ENCODE measurements at regions not wholly inside any gene's neighbourhood (a gene's known extent, or its start where the extent isn't known, plus 50 kb on each side); places are given as distances from the start of the nearest gene placed in this dataset.
A peak's percentile ranks its signal among the peaks of the same experiment; 100 is the strongest.

DNA sequence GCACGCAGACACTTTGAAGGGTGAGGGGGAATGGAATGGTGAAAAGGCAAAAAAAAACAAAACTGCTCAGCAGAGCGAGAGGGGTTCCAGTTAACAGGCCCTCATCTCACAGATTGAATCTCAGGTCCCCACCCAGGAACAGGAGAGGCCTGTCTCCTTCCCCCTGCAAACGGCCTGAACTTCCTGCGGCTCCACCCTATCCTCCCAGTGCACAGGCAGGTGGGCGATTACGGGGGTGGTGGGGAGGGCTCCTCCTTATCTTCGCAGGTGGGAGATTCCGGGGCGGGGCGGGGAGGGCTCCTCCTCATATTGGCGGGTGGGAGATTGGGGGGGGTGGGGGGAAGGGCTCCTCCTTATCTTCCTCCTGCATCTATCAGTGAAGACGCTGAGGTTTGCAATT, 129.0 kb downstream of the SOX4 start:
- no peak for ATAC-seq
- intact Hi-C loops (cut with micrococcal nuclease; ENCODE audit: unreplicated experiment) = no loop called here
- DNase-seq (ENCODE audit: low read depth, low spot score) = no peak
- ChIA-PET POLR2A (no interaction called here), CTCF (no interaction called here)
- Histone ChIP-seq H3K4me1 (ENCODE audit: control insufficient read depth, insufficient read depth, low read length) (peaks cover 3% of the 10 kb centered on the region), H3K36me3 (ENCODE audit: control insufficient read depth, insufficient read depth, low read length) (no peaks in the 10 kb centered on the region), H3K4me3 (ENCODE audit: low read depth in 2 of 2, low read length in 2 of 2) (no peak overlapping the region), H3K27ac (ENCODE audit: low read length) (no peak overlapping the region; the same call in 1 of the 2 replicates), H3K9me3 (ENCODE audit: control insufficient read depth, insufficient read depth, low read depth, low read length) (no peaks in the 10 kb centered on the region), H3K27me3 (ENCODE audit: control insufficient read depth, insufficient read depth, low read length) (no peaks in the 10 kb centered on the region)
- in situ Hi-C loops (cut with HindIII; ENCODE audit: low pct_unique_long_range_greater_than_20kb, low sequenced_read_pairs) = no loop called here
- TF ChIP-seq TCF7L2 (IDR thresholded peaks at IDR 0.05; ENCODE audit: low read depth, low read length) = no peak
- TF ChIP-seq, protein P1, sequence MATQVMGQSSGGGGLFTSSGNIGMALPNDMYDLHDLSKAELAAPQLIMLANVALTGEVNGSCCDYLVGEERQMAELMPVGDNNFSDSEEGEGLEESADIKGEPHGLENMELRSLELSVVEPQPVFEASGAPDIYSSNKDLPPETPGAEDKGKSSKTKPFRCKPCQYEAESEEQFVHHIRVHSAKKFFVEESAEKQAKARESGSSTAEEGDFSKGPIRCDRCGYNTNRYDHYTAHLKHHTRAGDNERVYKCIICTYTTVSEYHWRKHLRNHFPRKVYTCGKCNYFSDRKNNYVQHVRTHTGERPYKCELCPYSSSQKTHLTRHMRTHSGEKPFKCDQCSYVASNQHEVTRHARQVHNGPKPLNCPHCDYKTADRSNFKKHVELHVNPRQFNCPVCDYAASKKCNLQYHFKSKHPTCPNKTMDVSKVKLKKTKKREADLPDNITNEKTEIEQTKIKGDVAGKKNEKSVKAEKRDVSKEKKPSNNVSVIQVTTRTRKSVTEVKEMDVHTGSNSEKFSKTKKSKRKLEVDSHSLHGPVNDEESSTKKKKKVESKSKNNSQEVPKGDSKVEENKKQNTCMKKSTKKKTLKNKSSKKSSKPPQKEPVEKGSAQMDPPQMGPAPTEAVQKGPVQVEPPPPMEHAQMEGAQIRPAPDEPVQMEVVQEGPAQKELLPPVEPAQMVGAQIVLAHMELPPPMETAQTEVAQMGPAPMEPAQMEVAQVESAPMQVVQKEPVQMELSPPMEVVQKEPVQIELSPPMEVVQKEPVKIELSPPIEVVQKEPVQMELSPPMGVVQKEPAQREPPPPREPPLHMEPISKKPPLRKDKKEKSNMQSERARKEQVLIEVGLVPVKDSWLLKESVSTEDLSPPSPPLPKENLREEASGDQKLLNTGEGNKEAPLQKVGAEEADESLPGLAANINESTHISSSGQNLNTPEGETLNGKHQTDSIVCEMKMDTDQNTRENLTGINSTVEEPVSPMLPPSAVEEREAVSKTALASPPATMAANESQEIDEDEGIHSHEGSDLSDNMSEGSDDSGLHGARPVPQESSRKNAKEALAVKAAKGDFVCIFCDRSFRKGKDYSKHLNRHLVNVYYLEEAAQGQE (IDR thresholded peaks at IDR 0.05; ENCODE audit: insufficient read depth in 1 of 2, low read depth in 2 of 2, low read length in 1 of 2) = no peak
- TF ChIP-seq POLR2AphosphoS5 (IDR thresholded peaks at IDR 0.05; ENCODE audit: low read depth, low read length) = no peak
- no peak for TF ChIP-seq SIN3A (IDR thresholded peaks at IDR 0.05; ENCODE audit: borderline replicate concordance, insufficient read depth, low read depth, low read length)
- TF ChIP-seq, protein P2, sequence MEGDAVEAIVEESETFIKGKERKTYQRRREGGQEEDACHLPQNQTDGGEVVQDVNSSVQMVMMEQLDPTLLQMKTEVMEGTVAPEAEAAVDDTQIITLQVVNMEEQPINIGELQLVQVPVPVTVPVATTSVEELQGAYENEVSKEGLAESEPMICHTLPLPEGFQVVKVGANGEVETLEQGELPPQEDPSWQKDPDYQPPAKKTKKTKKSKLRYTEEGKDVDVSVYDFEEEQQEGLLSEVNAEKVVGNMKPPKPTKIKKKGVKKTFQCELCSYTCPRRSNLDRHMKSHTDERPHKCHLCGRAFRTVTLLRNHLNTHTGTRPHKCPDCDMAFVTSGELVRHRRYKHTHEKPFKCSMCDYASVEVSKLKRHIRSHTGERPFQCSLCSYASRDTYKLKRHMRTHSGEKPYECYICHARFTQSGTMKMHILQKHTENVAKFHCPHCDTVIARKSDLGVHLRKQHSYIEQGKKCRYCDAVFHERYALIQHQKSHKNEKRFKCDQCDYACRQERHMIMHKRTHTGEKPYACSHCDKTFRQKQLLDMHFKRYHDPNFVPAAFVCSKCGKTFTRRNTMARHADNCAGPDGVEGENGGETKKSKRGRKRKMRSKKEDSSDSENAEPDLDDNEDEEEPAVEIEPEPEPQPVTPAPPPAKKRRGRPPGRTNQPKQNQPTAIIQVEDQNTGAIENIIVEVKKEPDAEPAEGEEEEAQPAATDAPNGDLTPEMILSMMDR (IDR thresholded peaks at IDR 0.05) = no peak
- BruUV-seq (replicated peaks) = no TSS peak

DNA sequence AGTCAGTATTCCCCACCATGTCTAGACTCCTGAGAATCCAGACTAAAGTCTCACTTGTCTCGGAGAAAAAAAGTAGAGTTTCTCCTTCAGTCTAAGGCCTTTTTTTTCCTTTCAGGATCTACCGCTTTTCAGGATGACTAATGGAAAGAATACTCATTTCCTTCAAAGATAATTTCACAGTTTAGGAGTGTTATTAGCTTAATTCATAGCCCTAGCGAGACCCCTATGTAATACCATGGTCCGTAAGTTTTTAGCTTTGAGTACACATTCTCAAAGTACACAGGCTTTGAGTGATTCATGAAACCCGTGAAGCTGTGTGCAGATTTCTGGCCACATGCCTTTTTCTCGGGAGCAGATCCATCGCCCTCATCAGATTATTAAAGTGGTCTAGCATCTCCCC, 133.1 kb downstream of the SOX4 start:
- Histone ChIP-seq H3K36me3 (ENCODE audit: control insufficient read depth, insufficient read depth, low read length) (no peaks in the 10 kb centered on the region), H3K27me3 (ENCODE audit: control insufficient read depth, insufficient read depth, low read length) (no peaks in the 10 kb centered on the region), H3K9me3 (ENCODE audit: control insufficient read depth, insufficient read depth, low read depth, low read length) (no peaks in the 10 kb centered on the region), H3K27ac (ENCODE audit: low read length) (peak overlapping the region; percentile 54), H3K4me1 (ENCODE audit: control insufficient read depth, insufficient read depth, low read length) (peaks cover 9% of the 10 kb centered on the region), H3K4me3 (ENCODE audit: low read depth in 2 of 2, low read length in 2 of 2) (no peak overlapping the region)
- intact Hi-C loops (cut with micrococcal nuclease; ENCODE audit: unreplicated experiment) = no loop called here
- no TSS peak for BruUV-seq (replicated peaks)
- POLR2A ChIA-PET = no interaction called here
- CTCF ChIA-PET = no interaction called here
- ATAC-seq = no peak
- TF ChIP-seq, protein P2 (IDR thresholded peaks at IDR 0.05) = no peak
- TF ChIP-seq POLR2AphosphoS5 (IDR thresholded peaks at IDR 0.05; ENCODE audit: low read depth, low read length) (no peak), SIN3A (IDR thresholded peaks at IDR 0.05; ENCODE audit: borderline replicate concordance, insufficient read depth, low read depth, low read length) (no peak), TCF7L2 (IDR thresholded peaks at IDR 0.05; ENCODE audit: low read depth, low read length) (no peak)
- TF ChIP-seq, protein P1 (IDR thresholded peaks at IDR 0.05; ENCODE audit: insufficient read depth in 1 of 2, low read depth in 2 of 2, low read length in 1 of 2) = no peak
- DNase-seq (ENCODE audit: low read depth, low spot score) = no peak
- in situ Hi-C loops (cut with HindIII; ENCODE audit: low pct_unique_long_range_greater_than_20kb, low sequenced_read_pairs) = no loop called here
